HL-60/S4 (cell line): ENCODE measurements at regions not wholly inside any gene's neighbourhood (a gene's known extent, or its start where the extent isn't known, plus 50 kb on each side); places are given as distances from the start of the nearest gene placed in this dataset.

Source experiments
- in situ Hi-C: fragments of 300-500 bp; cut with MboI; formaldehyde crosslinking; loops from 2 replicates; pipeline ENCODE4 v1.14.3; 2022; ENCODE audit warnings: low sequenced_read_pairs

GRCh38 chr4:180566492-180566891 is 1676.7 kb upstream of the TENM3 start:
- in situ Hi-C loops: no loop called here

- in situ Hi-C loops: no loop called here
Observed at GRCh38 chr4:180567080-180567479, 1676.1 kb upstream of the TENM3 start.

GRCh38 chr4:180571516-180572055 is 1671.6 kb upstream of the TENM3 start:
- in situ Hi-C loops: no loop called here

- in situ Hi-C loops: no loop called here
Observed at GRCh38 chr4:180578175-180578574, 1665.0 kb upstream of the TENM3 start.

- in situ Hi-C loops: no loop called here
Observed at GRCh38 chr4:180581061-180581460, 1662.1 kb upstream of the TENM3 start.

GRCh38 chr4:180587379-180587778 is 1655.8 kb upstream of the TENM3 start:
- in situ Hi-C loops: no loop called here

- in situ Hi-C loops: no loop called here
Observed at GRCh38 chr4:180589575-180589974, 1653.6 kb upstream of the TENM3 start.

- in situ Hi-C loops: no loop called here
Observed at GRCh38 chr4:180596888-180597483, 1646.2 kb upstream of the TENM3 start.

GRCh38 chr4:180598281-180598680 is 1644.9 kb upstream of the TENM3 start:
- in situ Hi-C loops: no loop called here

GRCh38 chr4:180603791-180604190 is 1639.4 kb upstream of the TENM3 start:
- in situ Hi-C loops: no loop called here

GRCh38 chr4:180610324-180610723 is 1632.9 kb upstream of the TENM3 start:
- in situ Hi-C loops: no loop called here

- in situ Hi-C loops: no loop called here
Observed at GRCh38 chr4:180615746-180616145, 1627.5 kb upstream of the TENM3 start.

- in situ Hi-C loops: no loop called here
Observed at GRCh38 chr4:180617196-180617595, 1626.0 kb upstream of the TENM3 start.

GRCh38 chr4:180618396-180618795 is 1624.8 kb upstream of the TENM3 start:
- in situ Hi-C loops: no loop called here

- in situ Hi-C loops: no loop called here
Observed at GRCh38 chr4:180619440-180619839, 1623.8 kb upstream of the TENM3 start.

GRCh38 chr4:180622254-180622653 is 1620.9 kb upstream of the TENM3 start:
- in situ Hi-C loops: no loop called here

- in situ Hi-C loops: no loop called here
Observed at GRCh38 chr4:180625653-180626052, 1617.5 kb upstream of the TENM3 start.

GRCh38 chr4:180630012-180630665 is 1613.1 kb upstream of the TENM3 start:
- in situ Hi-C loops: no loop called here

GRCh38 chr4:180634306-180634705 is 1608.9 kb upstream of the TENM3 start:
- in situ Hi-C loops: no loop called here

- in situ Hi-C loops: no loop called here
Observed at GRCh38 chr4:180635281-180635680, 1607.9 kb upstream of the TENM3 start.

GRCh38 chr4:180636696-180637404 is 1606.4 kb upstream of the TENM3 start:
- in situ Hi-C loops: no loop called here

- in situ Hi-C loops: no loop called here
Observed at GRCh38 chr4:180637616-180638015, 1605.6 kb upstream of the TENM3 start.
